ENCODE measurements at regions not wholly inside any gene's neighbourhood (a gene's known extent, or its start where the extent isn't known, plus 50 kb on each side); places are given as distances from the start of the nearest gene placed in this dataset.
A peak's percentile ranks its signal among the peaks of the same experiment; 100 is the strongest.

GRCh38 chr2:18423636-18424035 lies 136.8 kb downstream of the RDH14 start:
- Histone ChIP-seq H3K9ac (ENCODE audit: low read length) (no peak overlapping the region), H3K9me3 (ENCODE audit: control insufficient read depth, low read length) (no peaks in the 10 kb centered on the region), H3K27me3 (replicated peaks; ENCODE audit: control insufficient read depth, insufficient read depth, low read length) (no peaks in the 10 kb centered on the region), H3K4me3 (ENCODE audit: low read length) (no peak overlapping the region), H3K4me1 (ENCODE audit: control insufficient read depth, insufficient read depth, low read length) (peaks cover 5% of the 10 kb centered on the region), H3K36me3 (ENCODE audit: control insufficient read depth, insufficient read depth, low read length, severe bottlenecking) (no peaks in the 10 kb centered on the region)
- peak; percentile 22 for DNase-seq (ENCODE audit: low read depth)

GRCh38 chr2:18422432-18423165 lies 137.9 kb downstream of the RDH14 start:
- H3K4me3 ChIP-seq (ENCODE audit: low read length): no peak overlapping the region
- no peaks in the 10 kb centered on the region for H3K27me3 ChIP-seq (replicated peaks; ENCODE audit: control insufficient read depth, insufficient read depth, low read length)
- H3K36me3 ChIP-seq (ENCODE audit: control insufficient read depth, insufficient read depth, low read length, severe bottlenecking): no peaks in the 10 kb centered on the region
- H3K9me3 ChIP-seq (ENCODE audit: control insufficient read depth, low read length): no peaks in the 10 kb centered on the region
- peaks cover 5% of the 10 kb centered on the region for H3K4me1 ChIP-seq (ENCODE audit: control insufficient read depth, insufficient read depth, low read length)
- H3K9ac ChIP-seq (ENCODE audit: low read length): no peak overlapping the region
- DNase-seq (ENCODE audit: low read depth): no peak

DNA sequence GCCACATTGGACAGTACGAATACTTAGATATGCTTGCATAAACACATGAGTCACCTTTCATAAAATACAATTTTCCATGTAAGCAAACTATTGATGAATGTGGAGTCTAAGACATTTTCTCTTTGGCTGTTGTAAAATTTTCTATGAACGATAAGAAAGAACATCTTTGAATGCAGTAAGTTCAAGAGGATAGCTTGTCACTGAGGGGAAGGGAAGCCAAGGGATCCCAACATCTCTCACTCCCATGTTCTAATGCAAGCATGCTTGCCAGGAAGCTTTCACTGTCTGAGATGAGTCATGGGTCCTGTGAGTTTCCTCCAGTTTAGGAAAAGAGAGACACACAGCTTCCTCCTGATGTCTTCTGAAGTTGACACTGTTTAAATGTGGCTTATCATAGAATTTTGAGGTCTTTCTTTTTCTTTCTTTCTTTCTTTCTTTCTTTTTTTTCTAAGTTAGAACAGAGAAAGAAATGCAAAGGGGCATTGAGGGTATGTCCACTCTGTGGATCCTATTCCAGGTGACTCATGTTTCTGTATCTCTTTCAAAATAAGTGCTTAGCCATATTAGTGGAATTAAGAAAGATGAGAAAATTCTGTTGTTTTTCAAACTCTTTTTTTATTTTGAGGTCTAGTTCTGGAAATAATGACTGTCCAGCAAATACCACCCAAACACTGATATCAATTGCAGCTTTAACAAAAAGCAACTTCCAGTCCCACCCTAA lies 146.6 kb downstream of the RDH14 start:
- Histone ChIP-seq H3K36me3 (ENCODE audit: control insufficient read depth, insufficient read depth, low read length, severe bottlenecking) (no peaks in the 10 kb centered on the region), H3K9me3 (ENCODE audit: control insufficient read depth, low read length) (no peaks in the 10 kb centered on the region), H3K9ac (ENCODE audit: low read length) (peak overlapping the region; percentile 67), H3K27me3 (replicated peaks; ENCODE audit: control insufficient read depth, insufficient read depth, low read length) (no peaks in the 10 kb centered on the region), H3K4me3 (ENCODE audit: low read length) (peak overlapping the region; percentile 49), H3K4me1 (ENCODE audit: control insufficient read depth, insufficient read depth, low read length) (peaks cover 27% of the 10 kb centered on the region)
- DNase-seq (ENCODE audit: low read depth): peak; percentile 83

DNA sequence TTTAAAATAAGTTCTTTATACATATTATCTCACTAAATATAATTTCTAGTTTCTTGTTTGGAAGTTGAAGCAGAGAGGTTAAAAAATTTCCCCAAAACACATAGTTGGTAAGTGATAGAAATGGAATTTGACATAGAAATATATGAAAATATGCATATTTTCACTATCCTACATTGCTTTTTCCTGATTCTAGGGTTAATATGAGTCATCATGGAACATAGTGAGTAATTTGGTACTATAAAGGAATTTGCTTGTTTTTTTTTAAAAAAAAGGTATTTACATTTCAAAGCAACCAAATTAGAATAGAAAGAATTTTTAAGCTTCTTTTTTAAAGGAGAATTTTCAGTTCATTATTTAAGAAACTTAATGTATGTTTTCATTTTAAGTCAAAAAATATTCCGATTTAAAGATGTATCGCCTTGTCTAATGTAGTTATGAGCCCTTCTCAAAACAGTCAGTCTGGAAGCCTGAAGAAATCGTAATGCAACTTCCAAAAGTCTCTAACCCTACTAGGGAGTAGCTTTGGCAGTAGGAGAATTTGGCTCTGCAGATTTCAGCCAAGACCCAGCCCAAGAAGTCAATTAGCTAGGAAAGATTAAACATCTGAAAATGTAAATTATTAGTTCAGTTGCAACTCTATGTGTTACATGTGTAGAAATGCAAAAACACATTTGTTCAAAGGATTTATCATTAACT lies 147.3 kb downstream of the RDH14 start:
- Histone ChIP-seq H3K4me3 (ENCODE audit: low read length) (peak overlapping the region; percentile 49), H3K4me1 (ENCODE audit: control insufficient read depth, insufficient read depth, low read length) (peaks cover 27% of the 10 kb centered on the region), H3K36me3 (ENCODE audit: control insufficient read depth, insufficient read depth, low read length, severe bottlenecking) (no peaks in the 10 kb centered on the region), H3K9me3 (ENCODE audit: control insufficient read depth, low read length) (no peaks in the 10 kb centered on the region), H3K9ac (ENCODE audit: low read length) (peak overlapping the region; percentile 67), H3K27me3 (replicated peaks; ENCODE audit: control insufficient read depth, insufficient read depth, low read length) (no peaks in the 10 kb centered on the region)
- DNase-seq (ENCODE audit: low read depth): peak; percentile 47

- Histone ChIP-seq H3K27me3 (replicated peaks; ENCODE audit: control insufficient read depth, insufficient read depth, low read length) (no peaks in the 10 kb centered on the region), H3K36me3 (ENCODE audit: control insufficient read depth, insufficient read depth, low read length, severe bottlenecking) (no peaks in the 10 kb centered on the region), H3K9ac (ENCODE audit: low read length) (no peak overlapping the region), H3K4me3 (ENCODE audit: low read length) (no peak overlapping the region), H3K4me1 (ENCODE audit: control insufficient read depth, insufficient read depth, low read length) (peaks cover 27% of the 10 kb centered on the region), H3K9me3 (ENCODE audit: control insufficient read depth, low read length) (no peaks in the 10 kb centered on the region)
- no peak for DNase-seq (ENCODE audit: low read depth)
Observed at GRCh38 chr2:18411626-18412025, 148.8 kb downstream of the RDH14 start.

- no peak for DNase-seq (ENCODE audit: low read depth)
- Histone ChIP-seq H3K27me3 (replicated peaks; ENCODE audit: control insufficient read depth, insufficient read depth, low read length) (no peaks in the 10 kb centered on the region), H3K36me3 (ENCODE audit: control insufficient read depth, insufficient read depth, low read length, severe bottlenecking) (no peaks in the 10 kb centered on the region), H3K9me3 (ENCODE audit: control insufficient read depth, low read length) (no peaks in the 10 kb centered on the region), H3K9ac (ENCODE audit: low read length) (no peak overlapping the region), H3K4me1 (ENCODE audit: control insufficient read depth, insufficient read depth, low read length) (peaks cover 27% of the 10 kb centered on the region), H3K4me3 (ENCODE audit: low read length) (no peak overlapping the region)
Observed at GRCh38 chr2:18410543-18410942, 149.9 kb downstream of the RDH14 start.

GRCh38 chr2:18408638-18409037 lies 151.8 kb downstream of the RDH14 start:
- no peak overlapping the region for H3K9ac ChIP-seq (ENCODE audit: low read length)
- H3K36me3 ChIP-seq (ENCODE audit: control insufficient read depth, insufficient read depth, low read length, severe bottlenecking): no peaks in the 10 kb centered on the region
- H3K4me3 ChIP-seq (ENCODE audit: low read length): no peak overlapping the region
- H3K27me3 ChIP-seq (replicated peaks; ENCODE audit: control insufficient read depth, insufficient read depth, low read length): no peaks in the 10 kb centered on the region
- no peaks in the 10 kb centered on the region for H3K9me3 ChIP-seq (ENCODE audit: control insufficient read depth, low read length)
- peaks cover 22% of the 10 kb centered on the region for H3K4me1 ChIP-seq (ENCODE audit: control insufficient read depth, insufficient read depth, low read length)
- no peak for DNase-seq (ENCODE audit: low read depth)

DNA sequence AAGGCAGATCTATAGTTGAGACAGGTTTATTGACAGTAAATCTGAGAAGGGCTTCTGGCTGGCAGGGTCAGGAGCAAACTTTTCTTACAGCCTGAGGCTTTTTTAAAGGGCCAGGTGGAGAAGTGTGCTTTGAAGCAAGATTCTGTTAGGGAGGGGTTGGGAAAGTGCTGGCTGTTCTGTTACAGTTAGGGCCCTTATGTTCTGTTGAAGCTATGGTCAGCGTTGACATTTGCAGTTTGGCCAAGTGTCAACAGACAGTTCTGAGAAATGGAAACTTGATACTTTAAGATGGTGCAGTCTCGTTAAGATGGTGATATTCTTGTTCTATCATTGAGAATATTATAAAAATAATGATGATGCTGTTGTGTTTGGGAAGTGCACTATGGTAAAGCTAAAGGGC lies 154.2 kb downstream of the RDH14 start:
- Histone ChIP-seq H3K4me3 (ENCODE audit: low read length) (no peak overlapping the region), H3K36me3 (ENCODE audit: control insufficient read depth, insufficient read depth, low read length, severe bottlenecking) (no peaks in the 10 kb centered on the region), H3K4me1 (ENCODE audit: control insufficient read depth, insufficient read depth, low read length) (peaks cover 9% of the 10 kb centered on the region), H3K9ac (ENCODE audit: low read length) (no peak overlapping the region), H3K27me3 (replicated peaks; ENCODE audit: control insufficient read depth, insufficient read depth, low read length) (no peaks in the 10 kb centered on the region), H3K9me3 (ENCODE audit: control insufficient read depth, low read length) (no peaks in the 10 kb centered on the region)
- no peak for DNase-seq (ENCODE audit: low read depth)

- no peaks in the 10 kb centered on the region for H3K9me3 ChIP-seq (ENCODE audit: control insufficient read depth, low read length)
- no peak for DNase-seq (ENCODE audit: low read depth)
- no peak overlapping the region for H3K9ac ChIP-seq (ENCODE audit: low read length)
- H3K27me3 ChIP-seq (replicated peaks; ENCODE audit: control insufficient read depth, insufficient read depth, low read length): no peaks in the 10 kb centered on the region
- H3K4me1 ChIP-seq (ENCODE audit: control insufficient read depth, insufficient read depth, low read length): peaks cover 9% of the 10 kb centered on the region
- H3K36me3 ChIP-seq (ENCODE audit: control insufficient read depth, insufficient read depth, low read length, severe bottlenecking): no peaks in the 10 kb centered on the region
- H3K4me3 ChIP-seq (ENCODE audit: low read length): no peak overlapping the region
Observed at GRCh38 chr2:18404708-18405107, 155.7 kb downstream of the RDH14 start.

DNA sequence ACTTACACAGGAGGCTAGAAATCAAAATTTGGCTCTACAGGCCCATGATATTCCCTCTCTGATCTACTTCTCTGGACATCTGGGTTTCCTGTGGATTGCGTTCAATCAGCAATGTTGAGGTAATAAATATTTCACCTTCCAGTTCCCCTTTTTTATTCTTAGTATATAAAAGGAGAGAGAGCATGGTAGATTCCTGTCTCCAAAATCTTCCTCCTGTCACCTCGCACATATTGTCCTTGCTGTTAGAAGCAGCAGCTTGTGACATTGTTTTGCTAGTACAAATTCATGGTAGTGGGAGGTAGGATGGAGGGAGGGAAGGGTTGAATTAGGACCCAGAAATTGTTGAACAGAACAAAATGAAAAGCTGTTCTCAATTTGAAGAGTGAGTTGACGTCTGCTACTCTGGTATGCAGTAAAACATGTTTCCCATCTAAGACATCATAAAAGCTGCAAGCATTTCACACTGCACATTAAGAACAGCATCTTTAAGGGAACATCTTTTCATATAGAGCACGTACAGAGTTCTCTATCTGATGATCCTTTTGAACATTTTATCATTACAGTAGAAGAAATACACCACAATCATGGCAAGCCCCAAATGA lies 156.4 kb downstream of the RDH14 start:
- Histone ChIP-seq H3K27me3 (replicated peaks; ENCODE audit: control insufficient read depth, insufficient read depth, low read length) (no peaks in the 10 kb centered on the region), H3K4me1 (ENCODE audit: control insufficient read depth, insufficient read depth, low read length) (peaks cover 14% of the 10 kb centered on the region), H3K9me3 (ENCODE audit: control insufficient read depth, low read length) (no peaks in the 10 kb centered on the region), H3K36me3 (ENCODE audit: control insufficient read depth, insufficient read depth, low read length, severe bottlenecking) (no peaks in the 10 kb centered on the region), H3K4me3 (ENCODE audit: low read length) (no peak overlapping the region), H3K9ac (ENCODE audit: low read length) (no peak overlapping the region)
- DNase-seq (ENCODE audit: low read depth): peak; percentile 44

DNA sequence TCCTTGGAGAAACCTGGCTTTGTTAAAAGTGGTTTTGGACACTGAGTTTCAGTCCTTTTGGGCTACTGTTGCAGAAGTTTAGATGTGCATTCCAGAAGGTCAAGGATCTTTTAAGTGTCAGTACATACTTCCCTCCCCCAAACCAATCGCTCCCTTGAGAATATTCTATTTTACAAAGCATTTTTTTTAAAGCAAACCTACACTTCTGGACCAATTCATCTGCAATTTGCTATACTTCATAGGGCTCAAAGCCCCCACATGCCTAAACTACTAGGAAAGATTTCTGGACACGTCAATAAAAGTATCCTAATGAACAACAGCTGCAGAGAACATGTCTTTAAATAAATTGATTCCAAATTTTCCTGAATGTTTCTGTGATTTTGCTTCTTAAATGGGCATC lies 157.6 kb downstream of the RDH14 start:
- Histone ChIP-seq H3K9me3 (ENCODE audit: control insufficient read depth, low read length) (no peaks in the 10 kb centered on the region), H3K36me3 (ENCODE audit: control insufficient read depth, insufficient read depth, low read length, severe bottlenecking) (no peaks in the 10 kb centered on the region), H3K27me3 (replicated peaks; ENCODE audit: control insufficient read depth, insufficient read depth, low read length) (no peaks in the 10 kb centered on the region), H3K9ac (ENCODE audit: low read length) (no peak overlapping the region), H3K4me3 (ENCODE audit: low read length) (no peak overlapping the region), H3K4me1 (ENCODE audit: control insufficient read depth, insufficient read depth, low read length) (peaks cover 22% of the 10 kb centered on the region)
- no peak for DNase-seq (ENCODE audit: low read depth)
